ENCODE measurements at regions not wholly inside any gene's neighbourhood (a gene's known extent, or its start where the extent isn't known, plus 50 kb on each side); places are given as distances from the start of the nearest gene placed in this dataset.

GRCh38 chr15:23514484-23514883 lies 51.0 kb upstream of the MKRN3 start:
- Histone ChIP-seq H3K27me3 (ENCODE audit: insufficient read depth, poor library complexity, severe bottlenecking) (no peaks in the 10 kb centered on the region), H3K9me3 (ENCODE audit: severe bottlenecking) (no peaks in the 10 kb centered on the region), H3K36me3 (ENCODE audit: low read depth) (no peaks in the 10 kb centered on the region), H3K4me3 (ENCODE audit: severe bottlenecking) (no peak overlapping the region), H3K27ac (ENCODE audit: poor library complexity, severe bottlenecking) (no peak overlapping the region), H3K4me1 (ENCODE audit: insufficient read depth, poor library complexity, severe bottlenecking) (no peaks in the 10 kb centered on the region)
- TF ChIP-seq, protein P1, sequence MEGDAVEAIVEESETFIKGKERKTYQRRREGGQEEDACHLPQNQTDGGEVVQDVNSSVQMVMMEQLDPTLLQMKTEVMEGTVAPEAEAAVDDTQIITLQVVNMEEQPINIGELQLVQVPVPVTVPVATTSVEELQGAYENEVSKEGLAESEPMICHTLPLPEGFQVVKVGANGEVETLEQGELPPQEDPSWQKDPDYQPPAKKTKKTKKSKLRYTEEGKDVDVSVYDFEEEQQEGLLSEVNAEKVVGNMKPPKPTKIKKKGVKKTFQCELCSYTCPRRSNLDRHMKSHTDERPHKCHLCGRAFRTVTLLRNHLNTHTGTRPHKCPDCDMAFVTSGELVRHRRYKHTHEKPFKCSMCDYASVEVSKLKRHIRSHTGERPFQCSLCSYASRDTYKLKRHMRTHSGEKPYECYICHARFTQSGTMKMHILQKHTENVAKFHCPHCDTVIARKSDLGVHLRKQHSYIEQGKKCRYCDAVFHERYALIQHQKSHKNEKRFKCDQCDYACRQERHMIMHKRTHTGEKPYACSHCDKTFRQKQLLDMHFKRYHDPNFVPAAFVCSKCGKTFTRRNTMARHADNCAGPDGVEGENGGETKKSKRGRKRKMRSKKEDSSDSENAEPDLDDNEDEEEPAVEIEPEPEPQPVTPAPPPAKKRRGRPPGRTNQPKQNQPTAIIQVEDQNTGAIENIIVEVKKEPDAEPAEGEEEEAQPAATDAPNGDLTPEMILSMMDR (IDR thresholded peaks at IDR 0.05; ENCODE audit: poor library complexity, severe bottlenecking) = no peak
- DNase-seq (ENCODE audit: low spot score) (no peak), ATAC-seq (ENCODE audit: low read depth) (no peak)

DNA sequence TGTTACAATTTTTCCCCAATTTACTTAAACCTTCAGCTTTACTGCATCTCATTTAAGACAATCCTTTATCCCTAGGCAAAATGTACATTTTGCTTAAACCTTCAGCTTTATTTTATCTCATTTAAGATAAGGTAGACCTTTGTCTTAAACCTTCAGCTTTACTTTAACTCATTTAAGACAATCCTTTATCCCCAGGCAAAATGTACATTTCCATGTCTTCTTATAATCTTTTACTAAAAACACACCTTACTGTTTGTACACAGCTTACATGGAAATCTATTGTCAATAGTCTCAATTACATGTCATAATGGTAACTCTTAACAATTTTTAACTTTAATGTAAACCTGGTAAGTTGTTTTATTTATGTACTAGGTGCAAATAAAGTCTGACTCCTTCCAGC lies 58.7 kb upstream of the MKRN3 start:
- no peak for ATAC-seq (ENCODE audit: low read depth)
- TF ChIP-seq, protein P1 (IDR thresholded peaks at IDR 0.05; ENCODE audit: poor library complexity, severe bottlenecking) = no peak

DNA sequence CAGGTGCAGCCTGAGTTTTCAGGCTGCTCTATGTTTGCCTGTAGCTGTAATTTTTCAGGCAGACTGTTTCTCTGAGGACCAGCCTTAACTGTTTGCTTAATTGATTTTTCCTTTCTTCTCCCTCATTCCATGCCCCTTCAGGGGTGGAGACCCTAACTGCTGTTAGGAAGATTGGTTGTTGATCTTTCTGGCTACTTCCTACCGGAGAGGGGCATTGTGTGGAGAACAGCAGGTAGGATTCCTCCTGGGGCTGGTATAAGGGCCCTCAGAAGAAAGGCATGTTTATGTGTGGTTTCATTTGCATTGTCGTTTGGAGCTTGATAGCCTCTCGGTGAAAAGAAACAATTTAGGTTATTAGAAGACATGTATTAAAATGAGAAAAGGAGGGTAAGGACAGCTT lies 56.9 kb upstream of the GOLGA6L2 start:
- no peak overlapping the region for H3K27ac ChIP-seq (ENCODE audit: poor library complexity, severe bottlenecking)
- ATAC-seq (ENCODE audit: low read depth) (no peak), DNase-seq (ENCODE audit: low spot score) (no peak)
- no peaks in the 10 kb centered on the region for H3K9me3 ChIP-seq (ENCODE audit: severe bottlenecking)
- H3K4me3 ChIP-seq (ENCODE audit: severe bottlenecking) = no peak overlapping the region
- no peaks in the 10 kb centered on the region for H3K36me3 ChIP-seq (ENCODE audit: low read depth)
- TF ChIP-seq, protein P1 (IDR thresholded peaks at IDR 0.05; ENCODE audit: poor library complexity, severe bottlenecking) = no peak
- H3K4me1 ChIP-seq (ENCODE audit: insufficient read depth, poor library complexity, severe bottlenecking) = no peaks in the 10 kb centered on the region
- H3K27me3 ChIP-seq (ENCODE audit: insufficient read depth, poor library complexity, severe bottlenecking) = peaks cover 24% of the 10 kb centered on the region

More for the DNA sequence above, 58.7 kb upstream of the MKRN3 start:
- H3K27me3 ChIP-seq (ENCODE audit: insufficient read depth, poor library complexity, severe bottlenecking) = peaks cover 22% of the 10 kb centered on the region
- no peak for DNase-seq (ENCODE audit: low spot score)
- no peak overlapping the region for H3K4me3 ChIP-seq (ENCODE audit: severe bottlenecking)
- no peaks in the 10 kb centered on the region for H3K36me3 ChIP-seq (ENCODE audit: low read depth)
- H3K27ac ChIP-seq (ENCODE audit: poor library complexity, severe bottlenecking) = no peak overlapping the region
- no peaks in the 10 kb centered on the region for H3K9me3 ChIP-seq (ENCODE audit: severe bottlenecking)
- H3K4me1 ChIP-seq (ENCODE audit: insufficient read depth, poor library complexity, severe bottlenecking) = no peaks in the 10 kb centered on the region

- DNase-seq (ENCODE audit: low spot score) (no peak), ATAC-seq (ENCODE audit: low read depth) (no peak)
- H3K4me1 ChIP-seq (ENCODE audit: insufficient read depth, poor library complexity, severe bottlenecking) = no peaks in the 10 kb centered on the region
- peaks cover 24% of the 10 kb centered on the region for H3K27me3 ChIP-seq (ENCODE audit: insufficient read depth, poor library complexity, severe bottlenecking)
- H3K27ac ChIP-seq (ENCODE audit: poor library complexity, severe bottlenecking) = no peak overlapping the region
- no peaks in the 10 kb centered on the region for H3K9me3 ChIP-seq (ENCODE audit: severe bottlenecking)
- H3K4me3 ChIP-seq (ENCODE audit: severe bottlenecking) = no peak overlapping the region
- TF ChIP-seq, protein P1 (IDR thresholded peaks at IDR 0.05; ENCODE audit: poor library complexity, severe bottlenecking) = no peak
- H3K36me3 ChIP-seq (ENCODE audit: low read depth) = no peaks in the 10 kb centered on the region
Measured at GRCh38 chr15:23503576-23503975, 56.5 kb upstream of the GOLGA6L2 start.

DNA sequence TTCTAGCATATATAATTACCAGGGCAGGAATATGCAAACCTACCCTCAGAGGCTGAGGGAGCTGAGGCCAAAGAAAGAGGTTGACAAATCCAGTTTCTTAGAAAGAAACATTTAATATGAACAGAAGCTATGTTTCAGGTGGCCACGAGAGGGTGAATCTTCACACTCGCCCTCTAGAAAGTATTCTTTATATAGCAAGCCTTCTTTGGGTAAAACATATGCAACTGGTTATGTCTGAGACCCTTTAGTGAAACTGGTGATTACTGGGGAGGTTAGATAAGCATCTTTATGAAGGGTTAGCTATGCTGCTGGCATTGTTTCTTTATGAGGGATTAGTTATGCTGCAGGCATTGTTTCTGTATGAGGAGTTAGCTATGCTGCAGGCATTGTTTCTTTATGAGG lies 50.7 kb upstream of the GOLGA6L2 start:
- no peaks in the 10 kb centered on the region for H3K36me3 ChIP-seq (ENCODE audit: low read depth)
- no peaks in the 10 kb centered on the region for H3K9me3 ChIP-seq (ENCODE audit: severe bottlenecking)
- H3K4me1 ChIP-seq (ENCODE audit: insufficient read depth, poor library complexity, severe bottlenecking) = no peaks in the 10 kb centered on the region
- no peak overlapping the region for H3K4me3 ChIP-seq (ENCODE audit: severe bottlenecking)
- TF ChIP-seq, protein P1 (IDR thresholded peaks at IDR 0.05; ENCODE audit: poor library complexity, severe bottlenecking) = peak; percentile 48
- ATAC-seq (ENCODE audit: low read depth) (0 out of 3 replicates have a peak, but pooled peaks have one; percentile 46), DNase-seq (ENCODE audit: low spot score) (no peak)
- no peak overlapping the region for H3K27ac ChIP-seq (ENCODE audit: poor library complexity, severe bottlenecking)
- H3K27me3 ChIP-seq (ENCODE audit: insufficient read depth, poor library complexity, severe bottlenecking) = peaks cover 2% of the 10 kb centered on the region

Measured in RWPE2 (cell line).